ENCODE measurements at regions not wholly inside any gene's neighbourhood (a gene's known extent, or its start where the extent isn't known, plus 50 kb on each side); places are given as distances from the start of the nearest gene placed in this dataset.

DNA sequence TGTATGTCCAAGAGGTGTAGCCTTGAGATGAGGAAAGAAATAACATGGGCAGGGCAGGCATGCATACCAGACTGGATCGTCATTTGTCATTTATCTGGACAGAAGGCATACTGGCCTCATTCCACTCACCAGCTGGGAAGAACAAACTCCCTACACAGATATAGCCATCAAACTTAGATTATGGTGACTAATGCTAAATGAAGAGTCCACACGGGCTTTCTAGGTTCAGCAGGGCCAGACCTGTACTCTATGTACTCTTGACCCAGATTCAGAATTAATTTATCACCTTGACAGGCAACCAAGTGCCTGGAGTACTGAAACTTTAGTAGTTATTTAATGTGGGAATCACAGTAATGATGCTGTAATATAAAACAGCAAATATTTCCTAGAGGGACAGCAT, 164.3 kb upstream of the IL12A start:
- TF ChIP-seq, protein P1, sequence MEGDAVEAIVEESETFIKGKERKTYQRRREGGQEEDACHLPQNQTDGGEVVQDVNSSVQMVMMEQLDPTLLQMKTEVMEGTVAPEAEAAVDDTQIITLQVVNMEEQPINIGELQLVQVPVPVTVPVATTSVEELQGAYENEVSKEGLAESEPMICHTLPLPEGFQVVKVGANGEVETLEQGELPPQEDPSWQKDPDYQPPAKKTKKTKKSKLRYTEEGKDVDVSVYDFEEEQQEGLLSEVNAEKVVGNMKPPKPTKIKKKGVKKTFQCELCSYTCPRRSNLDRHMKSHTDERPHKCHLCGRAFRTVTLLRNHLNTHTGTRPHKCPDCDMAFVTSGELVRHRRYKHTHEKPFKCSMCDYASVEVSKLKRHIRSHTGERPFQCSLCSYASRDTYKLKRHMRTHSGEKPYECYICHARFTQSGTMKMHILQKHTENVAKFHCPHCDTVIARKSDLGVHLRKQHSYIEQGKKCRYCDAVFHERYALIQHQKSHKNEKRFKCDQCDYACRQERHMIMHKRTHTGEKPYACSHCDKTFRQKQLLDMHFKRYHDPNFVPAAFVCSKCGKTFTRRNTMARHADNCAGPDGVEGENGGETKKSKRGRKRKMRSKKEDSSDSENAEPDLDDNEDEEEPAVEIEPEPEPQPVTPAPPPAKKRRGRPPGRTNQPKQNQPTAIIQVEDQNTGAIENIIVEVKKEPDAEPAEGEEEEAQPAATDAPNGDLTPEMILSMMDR (IDR thresholded peaks at IDR 0.05): no peak
- TF ChIP-seq POLR2AphosphoS5 (IDR thresholded peaks at IDR 0.05) (peak; percentile 43), POLR2A (IDR thresholded peaks at IDR 0.05) (no peak)
